ENCODE measurements at regions not wholly inside any gene's neighbourhood (a gene's known extent, or its start where the extent isn't known, plus 50 kb on each side); places are given as distances from the start of the nearest gene placed in this dataset.
A peak's percentile ranks its signal among the peaks of the same experiment; 100 is the strongest.

- no peak overlapping the region for H4K91ac ChIP-seq (ENCODE audit: low read depth, low read length, poor library complexity)
- no peak overlapping the region for H4K8ac ChIP-seq (ENCODE audit: low read depth, low read length)
- H3K14ac ChIP-seq (ENCODE audit: low read length) = no peak overlapping the region
- H2BK120ac ChIP-seq (ENCODE audit: low read depth, low read length) = no peak overlapping the region
- no peak overlapping the region for H2BK15ac ChIP-seq (ENCODE audit: low read length)
- H2AK5ac ChIP-seq (ENCODE audit: low read depth, low read length) = no peak overlapping the region
- no peaks in the 10 kb centered on the region for H3K9me3 ChIP-seq (replicated peaks in 1 of 2; ENCODE audit: control insufficient read depth in 2 of 2, insufficient read depth in 1 of 2, low read depth in 1 of 2, low read length in 2 of 2)
- H3K4me2 ChIP-seq (ENCODE audit: insufficient read depth, low read length, poor library complexity, severe bottlenecking) = no peak overlapping the region
- H3K23ac ChIP-seq (ENCODE audit: low read depth, low read length, poor library complexity) = no peak overlapping the region
- WGBS, 2 donors (ENCODE audit: extremely low coverage in 2 of 2, insufficient read length in 2 of 2, insufficient replicate concordance in 1 of 2) = no CpG with 5 or more reads among the region's 8 CpGs
- no peaks in the 10 kb centered on the region for H3K27me3 ChIP-seq (ENCODE audit: control insufficient read depth in 3 of 3, insufficient read depth in 3 of 3, low read depth in 1 of 3, low read length in 3 of 3)
- H3K4me1 ChIP-seq (ENCODE audit: control insufficient read depth in 2 of 2, insufficient read depth in 1 of 2, low read depth in 1 of 2, low read length in 2 of 2) = no peaks in the 10 kb centered on the region
- no peak overlapping the region for H2AFZ ChIP-seq (ENCODE audit: low read length)
- no peak overlapping the region for H3K9ac ChIP-seq (ENCODE audit: low read depth, low read length, poor library complexity)
- no peak for DNase-seq (ENCODE audit: low spot score)
- no peaks in the 10 kb centered on the region for H3K79me1 ChIP-seq (ENCODE audit: low read depth, low read length)
- H3K4me3 ChIP-seq (ENCODE audit: low read length in 2 of 2) = no peak overlapping the region
- no peak overlapping the region for H3K18ac ChIP-seq (ENCODE audit: low read length)
- no peak overlapping the region for H2BK5ac ChIP-seq (ENCODE audit: low read length)
- no peaks in the 10 kb centered on the region for H3K36me3 ChIP-seq (replicated peaks in 1 of 2; ENCODE audit: control insufficient read depth in 2 of 2, insufficient read depth in 2 of 2, low read length in 2 of 2)
- H3K4ac ChIP-seq (ENCODE audit: low read length) = no peak overlapping the region
- no peak overlapping the region for H3K27ac ChIP-seq (replicated peaks; ENCODE audit: low read length)
- no peak overlapping the region for H2BK12ac ChIP-seq (ENCODE audit: low read length)
Observed at GRCh38 chr11:91433284-91434010, 791.2 kb upstream of the FAT3 start.

- Histone ChIP-seq H3K79me1 (ENCODE audit: low read depth, low read length) (no peaks in the 10 kb centered on the region), H3K9me3 (replicated peaks in 1 of 2; ENCODE audit: control insufficient read depth in 2 of 2, insufficient read depth in 1 of 2, low read depth in 1 of 2, low read length in 2 of 2) (no peaks in the 10 kb centered on the region), H3K27ac (replicated peaks; ENCODE audit: low read length) (no peak overlapping the region), H3K4me3 (ENCODE audit: low read length in 2 of 2) (no peak overlapping the region), H4K91ac (ENCODE audit: low read depth, low read length, poor library complexity) (no peak overlapping the region), H2BK12ac (ENCODE audit: low read length) (no peak overlapping the region), H2AK5ac (ENCODE audit: low read depth, low read length) (no peak overlapping the region), H3K4ac (ENCODE audit: low read length) (no peak overlapping the region), H2BK120ac (ENCODE audit: low read depth, low read length) (no peak overlapping the region), H3K9ac (ENCODE audit: low read depth, low read length, poor library complexity) (no peak overlapping the region), H3K27me3 (ENCODE audit: control insufficient read depth in 3 of 3, insufficient read depth in 3 of 3, low read depth in 1 of 3, low read length in 3 of 3) (no peaks in the 10 kb centered on the region), H2AFZ (ENCODE audit: low read length) (no peak overlapping the region), H2BK5ac (ENCODE audit: low read length) (no peak overlapping the region), H3K4me1 (ENCODE audit: control insufficient read depth in 2 of 2, insufficient read depth in 1 of 2, low read depth in 1 of 2, low read length in 2 of 2) (no peaks in the 10 kb centered on the region), H3K23ac (ENCODE audit: low read depth, low read length, poor library complexity) (no peak overlapping the region), H3K14ac (ENCODE audit: low read length) (no peak overlapping the region), H3K18ac (ENCODE audit: low read length) (no peak overlapping the region), H3K36me3 (replicated peaks in 1 of 2; ENCODE audit: control insufficient read depth in 2 of 2, insufficient read depth in 2 of 2, low read length in 2 of 2) (no peaks in the 10 kb centered on the region), H2BK15ac (ENCODE audit: low read length) (no peak overlapping the region), H4K8ac (ENCODE audit: low read depth, low read length) (no peak overlapping the region), H3K4me2 (ENCODE audit: insufficient read depth, low read length, poor library complexity, severe bottlenecking) (no peak overlapping the region)
- WGBS, 2 donors (ENCODE audit: extremely low coverage in 2 of 2, insufficient read length in 2 of 2, insufficient replicate concordance in 1 of 2) = no CpG with 5 or more reads among the region's 3 CpGs
- no peak for DNase-seq (ENCODE audit: low spot score)
Observed at GRCh38 chr11:91421641-91422040, 803.0 kb upstream of the FAT3 start.

- Histone ChIP-seq H3K4ac (ENCODE audit: low read length) (no peak overlapping the region), H3K23ac (ENCODE audit: low read depth, low read length, poor library complexity) (no peak overlapping the region), H3K9ac (ENCODE audit: low read depth, low read length, poor library complexity) (no peak overlapping the region), H2BK12ac (ENCODE audit: low read length) (no peak overlapping the region), H3K27ac (replicated peaks; ENCODE audit: low read length) (no peak overlapping the region), H3K36me3 (replicated peaks in 1 of 2; ENCODE audit: control insufficient read depth in 2 of 2, insufficient read depth in 2 of 2, low read length in 2 of 2) (no peaks in the 10 kb centered on the region), H2AFZ (ENCODE audit: low read length) (no peak overlapping the region), H3K79me1 (ENCODE audit: low read depth, low read length) (no peaks in the 10 kb centered on the region), H3K4me3 (ENCODE audit: low read length in 2 of 2) (no peak overlapping the region), H3K27me3 (ENCODE audit: control insufficient read depth in 3 of 3, insufficient read depth in 3 of 3, low read depth in 1 of 3, low read length in 3 of 3) (no peaks in the 10 kb centered on the region), H2AK5ac (ENCODE audit: low read depth, low read length) (no peak overlapping the region), H4K8ac (ENCODE audit: low read depth, low read length) (no peak overlapping the region), H3K4me1 (ENCODE audit: control insufficient read depth in 2 of 2, insufficient read depth in 1 of 2, low read depth in 1 of 2, low read length in 2 of 2) (no peaks in the 10 kb centered on the region), H4K91ac (ENCODE audit: low read depth, low read length, poor library complexity) (no peak overlapping the region), H2BK120ac (ENCODE audit: low read depth, low read length) (no peak overlapping the region), H2BK15ac (ENCODE audit: low read length) (no peak overlapping the region), H3K9me3 (replicated peaks in 1 of 2; ENCODE audit: control insufficient read depth in 2 of 2, insufficient read depth in 1 of 2, low read depth in 1 of 2, low read length in 2 of 2) (no peaks in the 10 kb centered on the region), H3K14ac (ENCODE audit: low read length) (no peak overlapping the region), H3K18ac (ENCODE audit: low read length) (no peak overlapping the region), H3K4me2 (ENCODE audit: insufficient read depth, low read length, poor library complexity, severe bottlenecking) (no peak overlapping the region), H2BK5ac (ENCODE audit: low read length) (no peak overlapping the region)
- no peak for DNase-seq (ENCODE audit: low spot score)
Observed at GRCh38 chr11:91407842-91408241, 816.8 kb upstream of the FAT3 start.

- Histone ChIP-seq H3K4me2 (ENCODE audit: insufficient read depth, low read length, poor library complexity, severe bottlenecking) (no peak overlapping the region), H3K27me3 (ENCODE audit: control insufficient read depth in 3 of 3, insufficient read depth in 3 of 3, low read depth in 1 of 3, low read length in 3 of 3) (no peaks in the 10 kb centered on the region), H3K14ac (ENCODE audit: low read length) (no peak overlapping the region), H2AK5ac (ENCODE audit: low read depth, low read length) (no peak overlapping the region), H2BK15ac (ENCODE audit: low read length) (no peak overlapping the region), H4K8ac (ENCODE audit: low read depth, low read length) (no peak overlapping the region), H3K9ac (ENCODE audit: low read depth, low read length, poor library complexity) (no peak overlapping the region), H3K36me3 (replicated peaks in 1 of 2; ENCODE audit: control insufficient read depth in 2 of 2, insufficient read depth in 2 of 2, low read length in 2 of 2) (no peaks in the 10 kb centered on the region), H4K91ac (ENCODE audit: low read depth, low read length, poor library complexity) (no peak overlapping the region), H2BK12ac (ENCODE audit: low read length) (no peak overlapping the region), H2AFZ (ENCODE audit: low read length) (no peak overlapping the region), H2BK5ac (ENCODE audit: low read length) (no peak overlapping the region), H3K4ac (ENCODE audit: low read length) (no peak overlapping the region), H3K27ac (replicated peaks; ENCODE audit: low read length) (no peak overlapping the region), H3K9me3 (replicated peaks in 1 of 2; ENCODE audit: control insufficient read depth in 2 of 2, insufficient read depth in 1 of 2, low read depth in 1 of 2, low read length in 2 of 2) (no peaks in the 10 kb centered on the region), H2BK120ac (ENCODE audit: low read depth, low read length) (no peak overlapping the region), H3K23ac (ENCODE audit: low read depth, low read length, poor library complexity) (peak overlapping the region; percentile 27), H3K4me1 (ENCODE audit: control insufficient read depth in 2 of 2, insufficient read depth in 1 of 2, low read depth in 1 of 2, low read length in 2 of 2) (no peaks in the 10 kb centered on the region), H3K18ac (ENCODE audit: low read length) (no peak overlapping the region), H3K79me1 (ENCODE audit: low read depth, low read length) (no peaks in the 10 kb centered on the region), H3K4me3 (ENCODE audit: low read length in 2 of 2) (no peak overlapping the region)
- no peak for DNase-seq (ENCODE audit: low spot score)
- no CpG with 5 or more reads among the region's 2 CpGs for WGBS, 2 donors (ENCODE audit: extremely low coverage in 2 of 2, insufficient read length in 2 of 2, insufficient replicate concordance in 1 of 2)
Observed at GRCh38 chr11:91406009-91406408, 818.6 kb upstream of the FAT3 start.
